ENCODE measurements at regions not wholly inside any gene's neighbourhood (a gene's known extent, or its start where the extent isn't known, plus 50 kb on each side); places are given as distances from the start of the nearest gene placed in this dataset.

- TF ChIP-seq, protein P1, sequence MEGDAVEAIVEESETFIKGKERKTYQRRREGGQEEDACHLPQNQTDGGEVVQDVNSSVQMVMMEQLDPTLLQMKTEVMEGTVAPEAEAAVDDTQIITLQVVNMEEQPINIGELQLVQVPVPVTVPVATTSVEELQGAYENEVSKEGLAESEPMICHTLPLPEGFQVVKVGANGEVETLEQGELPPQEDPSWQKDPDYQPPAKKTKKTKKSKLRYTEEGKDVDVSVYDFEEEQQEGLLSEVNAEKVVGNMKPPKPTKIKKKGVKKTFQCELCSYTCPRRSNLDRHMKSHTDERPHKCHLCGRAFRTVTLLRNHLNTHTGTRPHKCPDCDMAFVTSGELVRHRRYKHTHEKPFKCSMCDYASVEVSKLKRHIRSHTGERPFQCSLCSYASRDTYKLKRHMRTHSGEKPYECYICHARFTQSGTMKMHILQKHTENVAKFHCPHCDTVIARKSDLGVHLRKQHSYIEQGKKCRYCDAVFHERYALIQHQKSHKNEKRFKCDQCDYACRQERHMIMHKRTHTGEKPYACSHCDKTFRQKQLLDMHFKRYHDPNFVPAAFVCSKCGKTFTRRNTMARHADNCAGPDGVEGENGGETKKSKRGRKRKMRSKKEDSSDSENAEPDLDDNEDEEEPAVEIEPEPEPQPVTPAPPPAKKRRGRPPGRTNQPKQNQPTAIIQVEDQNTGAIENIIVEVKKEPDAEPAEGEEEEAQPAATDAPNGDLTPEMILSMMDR (IDR thresholded peaks at IDR 0.05) = no peak
- no peak for TF ChIP-seq POLR2A (IDR thresholded peaks at IDR 0.05)
Measured at GRCh38 chr13:48810013-48810412, 156.3 kb downstream of the CYSLTR2 start.

Data from Peyer's patch (tissue), 4 donors.